ENCODE measurements at regions not wholly inside any gene's neighbourhood (a gene's known extent, or its start where the extent isn't known, plus 50 kb on each side); places are given as distances from the start of the nearest gene placed in this dataset.
A peak's percentile ranks its signal among the peaks of the same experiment; 100 is the strongest.

GRCh38 chr4:41318839-41319530, 62.3 kb downstream of the UCHL1 start:
- TF ChIP-seq, protein P1, sequence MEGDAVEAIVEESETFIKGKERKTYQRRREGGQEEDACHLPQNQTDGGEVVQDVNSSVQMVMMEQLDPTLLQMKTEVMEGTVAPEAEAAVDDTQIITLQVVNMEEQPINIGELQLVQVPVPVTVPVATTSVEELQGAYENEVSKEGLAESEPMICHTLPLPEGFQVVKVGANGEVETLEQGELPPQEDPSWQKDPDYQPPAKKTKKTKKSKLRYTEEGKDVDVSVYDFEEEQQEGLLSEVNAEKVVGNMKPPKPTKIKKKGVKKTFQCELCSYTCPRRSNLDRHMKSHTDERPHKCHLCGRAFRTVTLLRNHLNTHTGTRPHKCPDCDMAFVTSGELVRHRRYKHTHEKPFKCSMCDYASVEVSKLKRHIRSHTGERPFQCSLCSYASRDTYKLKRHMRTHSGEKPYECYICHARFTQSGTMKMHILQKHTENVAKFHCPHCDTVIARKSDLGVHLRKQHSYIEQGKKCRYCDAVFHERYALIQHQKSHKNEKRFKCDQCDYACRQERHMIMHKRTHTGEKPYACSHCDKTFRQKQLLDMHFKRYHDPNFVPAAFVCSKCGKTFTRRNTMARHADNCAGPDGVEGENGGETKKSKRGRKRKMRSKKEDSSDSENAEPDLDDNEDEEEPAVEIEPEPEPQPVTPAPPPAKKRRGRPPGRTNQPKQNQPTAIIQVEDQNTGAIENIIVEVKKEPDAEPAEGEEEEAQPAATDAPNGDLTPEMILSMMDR (IDR thresholded peaks at IDR 0.05; ENCODE audit: unreplicated experiment): no peak
- Mint-ChIP-seq H3K27ac (peak overlapping the region; percentile 48), H3K4me1 (peaks cover 19% of the 10 kb centered on the region), H3K27me3 (ENCODE audit: low read depth) (no peaks in the 10 kb centered on the region), H3K36me3 (peaks cover 4% of the 10 kb centered on the region), H3K9me3 (peaks cover 34% of the 10 kb centered on the region), H3K4me3 (no peak overlapping the region)
- DNase-seq (ENCODE audit: low spot score in 2 of 2, unreplicated experiment in 2 of 2): no peak

GRCh38 chr4:41319553-41319952, 62.8 kb downstream of the UCHL1 start:
- Mint-ChIP-seq H3K4me3 (no peak overlapping the region), H3K27me3 (ENCODE audit: low read depth) (no peaks in the 10 kb centered on the region), H3K36me3 (peaks cover 4% of the 10 kb centered on the region), H3K4me1 (peaks cover 21% of the 10 kb centered on the region), H3K9me3 (peaks cover 34% of the 10 kb centered on the region), H3K27ac (peak overlapping the region; percentile 48)
- TF ChIP-seq, protein P1 (IDR thresholded peaks at IDR 0.05; ENCODE audit: unreplicated experiment): no peak
- DNase-seq (ENCODE audit: low spot score in 2 of 2, unreplicated experiment in 2 of 2): no peak

- no peak overlapping the region for H3K27ac Mint-ChIP-seq
- H3K4me3 Mint-ChIP-seq: no peak overlapping the region
- no peaks in the 10 kb centered on the region for H3K27me3 Mint-ChIP-seq (ENCODE audit: low read depth)
- H3K36me3 Mint-ChIP-seq: peaks cover 4% of the 10 kb centered on the region
- no peak for DNase-seq (ENCODE audit: low spot score in 2 of 2, unreplicated experiment in 2 of 2)
- peaks cover 27% of the 10 kb centered on the region for H3K4me1 Mint-ChIP-seq
- H3K9me3 Mint-ChIP-seq: peaks cover 34% of the 10 kb centered on the region
- TF ChIP-seq, protein P1 (IDR thresholded peaks at IDR 0.05; ENCODE audit: unreplicated experiment): no peak
Measured at GRCh38 chr4:41320278-41320677, 63.5 kb downstream of the UCHL1 start.

GRCh38 chr4:41320786-41321185, 64.1 kb downstream of the UCHL1 start:
- H3K27ac Mint-ChIP-seq: no peak overlapping the region
- no peak for DNase-seq (ENCODE audit: low spot score in 2 of 2, unreplicated experiment in 2 of 2)
- TF ChIP-seq, protein P1 (IDR thresholded peaks at IDR 0.05; ENCODE audit: unreplicated experiment): no peak
- peaks cover 2% of the 10 kb centered on the region for H3K36me3 Mint-ChIP-seq
- H3K4me1 Mint-ChIP-seq: peaks cover 32% of the 10 kb centered on the region
- H3K4me3 Mint-ChIP-seq: no peak overlapping the region
- H3K9me3 Mint-ChIP-seq: peaks cover 32% of the 10 kb centered on the region
- H3K27me3 Mint-ChIP-seq (ENCODE audit: low read depth): no peaks in the 10 kb centered on the region

DNA sequence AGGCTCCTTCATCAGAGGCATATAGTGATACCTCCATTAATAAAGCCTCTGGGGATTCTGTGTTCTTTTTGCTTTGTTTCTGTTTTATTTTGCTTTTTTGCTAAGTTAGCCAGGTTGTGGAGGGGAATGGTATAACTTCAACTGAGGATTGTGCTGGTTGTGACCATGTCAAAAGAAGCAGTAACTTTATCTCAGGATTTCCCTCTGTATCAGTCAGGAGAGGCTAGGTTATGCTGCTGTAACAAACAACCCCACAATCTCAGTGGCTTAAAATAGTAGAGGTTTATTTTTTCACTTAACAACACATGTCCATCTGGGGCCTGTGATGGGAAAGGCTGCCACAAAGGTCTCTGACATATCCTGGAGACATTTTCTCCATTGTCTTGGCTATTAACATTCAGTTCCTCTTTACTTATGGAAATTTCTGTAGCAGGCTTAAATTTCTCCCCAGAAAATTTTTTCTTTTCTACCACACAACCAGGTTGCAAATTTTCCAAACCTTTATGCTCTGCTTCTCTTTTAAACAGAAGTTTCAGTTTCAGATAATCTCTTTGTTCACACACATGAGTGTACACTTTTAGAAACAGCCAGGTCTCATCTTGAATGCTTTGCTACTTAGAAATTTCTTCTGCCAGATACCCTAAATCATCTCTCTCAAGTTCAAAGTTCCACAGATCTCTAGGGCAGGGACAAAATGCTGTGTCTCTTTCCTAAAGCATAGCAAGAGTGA, 64.7 kb downstream of the UCHL1 start:
- no peak for DNase-seq (ENCODE audit: low spot score in 2 of 2, unreplicated experiment in 2 of 2)
- Mint-ChIP-seq H3K27ac (no peak overlapping the region), H3K27me3 (ENCODE audit: low read depth) (no peaks in the 10 kb centered on the region), H3K4me1 (peaks cover 38% of the 10 kb centered on the region), H3K9me3 (peaks cover 29% of the 10 kb centered on the region), H3K4me3 (no peak overlapping the region), H3K36me3 (no peaks in the 10 kb centered on the region)
- TF ChIP-seq, protein P1 (IDR thresholded peaks at IDR 0.05; ENCODE audit: unreplicated experiment): no peak

Data from mesothelial cell of epicardium (in vitro differentiated cells).